ENCODE measurements at regions not wholly inside any gene's neighbourhood (a gene's known extent, or its start where the extent isn't known, plus 50 kb on each side); places are given as distances from the start of the nearest gene placed in this dataset.

DNA sequence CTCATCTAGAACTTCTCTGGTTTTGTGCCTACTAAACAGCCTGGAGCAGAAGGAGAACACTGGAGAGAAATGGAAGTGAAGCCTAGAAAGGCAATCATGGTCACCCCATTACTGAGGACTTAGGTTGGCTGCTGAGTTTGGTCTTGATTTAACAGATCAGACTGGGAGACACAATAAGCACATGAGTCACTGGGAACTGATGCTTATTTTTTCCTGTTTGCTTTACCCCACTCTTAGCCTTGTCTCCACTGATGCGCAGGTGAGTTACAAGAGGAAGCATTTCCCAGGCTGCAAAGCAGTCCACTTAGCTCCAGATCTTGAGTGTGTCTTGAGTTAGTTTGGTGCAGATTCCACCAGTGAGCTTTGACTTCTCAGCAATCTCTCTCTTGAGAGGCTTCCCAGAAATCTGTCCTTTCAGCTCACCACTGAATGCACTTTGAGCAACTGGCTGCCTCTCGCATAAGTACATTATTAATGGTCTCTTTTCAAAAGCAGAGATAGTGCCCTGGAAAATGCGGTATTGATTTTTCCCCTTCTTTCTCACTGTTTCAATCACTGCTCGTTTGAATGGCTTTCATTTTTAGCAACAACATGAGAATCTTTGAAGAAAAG lies 390.2 kb upstream of the SETBP1 start:
- Mint-ChIP-seq H3K36me3 (no peaks in the 10 kb centered on the region), H3K4me3 (no peak overlapping the region), H3K27me3 (ENCODE audit: low read depth in 2 of 2) (peaks cover 13 to 34% of the 10 kb centered on the region in 2 donors), H3K4me1 (no peaks in the 10 kb centered on the region), H3K9me3 (no peaks in the 10 kb centered on the region), H3K27ac (no peak overlapping the region)
- Histone ChIP-seq H3K4me3 (ENCODE audit: low read length) (no peak overlapping the region), H3K36me3 (ENCODE audit: control insufficient read depth, insufficient read depth, low read length) (no peaks in the 10 kb centered on the region), H3K9me3 (ENCODE audit: control insufficient read depth, insufficient read depth, low read length) (no peaks in the 10 kb centered on the region), H3K4me1 (ENCODE audit: control insufficient read depth, insufficient read depth, low read length) (no peaks in the 10 kb centered on the region), H3K27me3 (ENCODE audit: control insufficient read depth, insufficient read depth, low read length) (no peaks in the 10 kb centered on the region), H3K27ac (ENCODE audit: low read length) (no peak overlapping the region)
- intact Hi-C loops (cut with micrococcal nuclease), result no loop called here
- TF ChIP-seq, protein P1, sequence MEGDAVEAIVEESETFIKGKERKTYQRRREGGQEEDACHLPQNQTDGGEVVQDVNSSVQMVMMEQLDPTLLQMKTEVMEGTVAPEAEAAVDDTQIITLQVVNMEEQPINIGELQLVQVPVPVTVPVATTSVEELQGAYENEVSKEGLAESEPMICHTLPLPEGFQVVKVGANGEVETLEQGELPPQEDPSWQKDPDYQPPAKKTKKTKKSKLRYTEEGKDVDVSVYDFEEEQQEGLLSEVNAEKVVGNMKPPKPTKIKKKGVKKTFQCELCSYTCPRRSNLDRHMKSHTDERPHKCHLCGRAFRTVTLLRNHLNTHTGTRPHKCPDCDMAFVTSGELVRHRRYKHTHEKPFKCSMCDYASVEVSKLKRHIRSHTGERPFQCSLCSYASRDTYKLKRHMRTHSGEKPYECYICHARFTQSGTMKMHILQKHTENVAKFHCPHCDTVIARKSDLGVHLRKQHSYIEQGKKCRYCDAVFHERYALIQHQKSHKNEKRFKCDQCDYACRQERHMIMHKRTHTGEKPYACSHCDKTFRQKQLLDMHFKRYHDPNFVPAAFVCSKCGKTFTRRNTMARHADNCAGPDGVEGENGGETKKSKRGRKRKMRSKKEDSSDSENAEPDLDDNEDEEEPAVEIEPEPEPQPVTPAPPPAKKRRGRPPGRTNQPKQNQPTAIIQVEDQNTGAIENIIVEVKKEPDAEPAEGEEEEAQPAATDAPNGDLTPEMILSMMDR (IDR thresholded peaks at IDR 0.05), result no peak
- no peak for DNase-seq
- WGBS (ENCODE audit: insufficient coverage), result 74% methylated on average over 4 of the region's 4 CpGs
- ATAC-seq, result no peak

DNA sequence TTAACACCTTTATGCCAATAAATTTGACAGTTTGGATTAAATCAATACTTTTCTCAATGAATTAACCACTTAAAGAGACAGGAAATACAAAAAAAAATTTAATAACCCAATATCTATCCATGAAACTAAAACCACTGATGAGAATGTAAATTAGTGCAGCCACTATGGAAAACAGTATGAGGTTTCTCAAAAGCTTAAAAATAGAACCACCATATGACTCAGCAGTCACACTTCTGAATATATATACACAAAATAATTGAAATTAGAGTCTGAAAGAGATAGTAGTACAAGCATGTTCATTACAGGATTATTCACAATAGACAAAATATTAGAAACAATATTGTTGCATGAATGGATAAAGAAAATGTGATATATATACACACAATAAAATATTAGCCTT lies 382.1 kb upstream of the SETBP1 start:
- no peaks in the 10 kb centered on the region for H3K27me3 ChIP-seq (ENCODE audit: control insufficient read depth, insufficient read depth, low read length)
- H3K4me3 Mint-ChIP-seq, result no peak overlapping the region

DNA sequence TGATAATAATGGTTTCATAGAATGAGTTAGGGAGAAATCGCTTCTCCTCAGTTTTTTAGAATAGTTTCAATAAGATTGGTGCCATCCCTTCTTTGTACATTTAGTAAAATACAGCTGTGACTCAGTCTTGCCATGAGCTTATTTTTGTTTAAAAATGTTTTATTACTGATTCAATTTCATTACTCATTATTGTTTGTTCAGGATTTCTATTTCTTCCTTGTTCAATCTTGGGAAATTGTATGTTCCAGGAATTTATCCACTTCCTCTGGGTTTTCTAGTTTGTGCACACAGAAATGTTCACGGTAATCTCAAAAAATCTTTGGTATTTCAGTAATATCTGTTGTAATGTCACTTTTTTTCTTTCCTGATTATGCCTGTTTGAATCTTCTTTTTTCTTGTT lies 371.5 kb upstream of the SETBP1 start:
- H3K4me3 Mint-ChIP-seq, result no peak overlapping the region
- H3K27ac Mint-ChIP-seq, result no peak overlapping the region
- no peak for DNase-seq

More for the DNA sequence above, 382.1 kb upstream of the SETBP1 start:
- intact Hi-C loops (cut with micrococcal nuclease), result no loop called here
- DNase-seq (no peak), ATAC-seq (no peak)
- Mint-ChIP-seq H3K36me3 (no peaks in the 10 kb centered on the region), H3K4me1 (no peaks in the 10 kb centered on the region), H3K9me3 (no peaks in the 10 kb centered on the region), H3K27me3 (ENCODE audit: low read depth in 2 of 2) (peaks cover 0 to 6% of the 10 kb centered on the region in 2 donors), H3K27ac (no peak overlapping the region)
- H3K27ac ChIP-seq (ENCODE audit: low read length), result no peak overlapping the region
- no peaks in the 10 kb centered on the region for H3K9me3 ChIP-seq (ENCODE audit: control insufficient read depth, insufficient read depth, low read length)
- no peaks in the 10 kb centered on the region for H3K4me1 ChIP-seq (ENCODE audit: control insufficient read depth, insufficient read depth, low read length)
- no peaks in the 10 kb centered on the region for H3K36me3 ChIP-seq (ENCODE audit: control insufficient read depth, insufficient read depth, low read length)
- H3K4me3 ChIP-seq (ENCODE audit: low read length), result no peak overlapping the region
- TF ChIP-seq, protein P1 (IDR thresholded peaks at IDR 0.05), result no peak

More for the DNA sequence above, 371.5 kb upstream of the SETBP1 start:
- Histone ChIP-seq H3K27me3 (ENCODE audit: control insufficient read depth, insufficient read depth, low read length) (no peaks in the 10 kb centered on the region), H3K36me3 (ENCODE audit: control insufficient read depth, insufficient read depth, low read length) (no peaks in the 10 kb centered on the region), H3K4me1 (ENCODE audit: control insufficient read depth, insufficient read depth, low read length) (no peaks in the 10 kb centered on the region), H3K4me3 (ENCODE audit: low read length) (no peak overlapping the region), H3K27ac (ENCODE audit: low read length) (no peak overlapping the region), H3K9me3 (ENCODE audit: control insufficient read depth, insufficient read depth, low read length) (no peaks in the 10 kb centered on the region)
- no peak for ATAC-seq
- intact Hi-C loops (cut with micrococcal nuclease), result no loop called here
- Mint-ChIP-seq H3K9me3 (no peaks in the 10 kb centered on the region), H3K27me3 (ENCODE audit: low read depth in 2 of 2) (peaks cover 3 to 15% of the 10 kb centered on the region in 2 donors), H3K4me1 (no peaks in the 10 kb centered on the region), H3K36me3 (no peaks in the 10 kb centered on the region)
- TF ChIP-seq, protein P1 (IDR thresholded peaks at IDR 0.05), result no peak
- 100% methylated on average over 1 of the region's 2 CpGs for WGBS (ENCODE audit: insufficient coverage)

Measured in natural killer cell (primary cell).